ENCODE measurements at regions not wholly inside any gene's neighbourhood (a gene's known extent, or its start where the extent isn't known, plus 50 kb on each side); places are given as distances from the start of the nearest gene placed in this dataset.
A peak's percentile ranks its signal among the peaks of the same experiment; 100 is the strongest.
"Not testable (repeated sequence)": the region's sequence is repeated elsewhere in the genome, so short reads cannot be mapped to it uniquely, and the experiment has no call there.

GRCh38 chr3:74039105-74039504 is 414.4 kb upstream of the PDZRN3 start:
- no peak for DNase-seq

- no peak for DNase-seq
Observed at GRCh38 chr3:74036568-74036967, 411.8 kb upstream of the PDZRN3 start.

- no peak for DNase-seq
Observed at GRCh38 chr3:74036102-74036501, 411.4 kb upstream of the PDZRN3 start.

- DNase-seq: no peak
Observed at GRCh38 chr3:74033806-74034205, 409.1 kb upstream of the PDZRN3 start.

- DNase-seq: no peak
Observed at GRCh38 chr3:74033381-74033780, 408.6 kb upstream of the PDZRN3 start.

- no peak for DNase-seq
Observed at GRCh38 chr3:74027121-74027520, 402.4 kb upstream of the PDZRN3 start.

- DNase-seq: no peak
Observed at GRCh38 chr3:74023395-74023794, 398.7 kb upstream of the PDZRN3 start.

GRCh38 chr3:74021449-74021848 is 396.7 kb upstream of the PDZRN3 start:
- DNase-seq: no peak

- no peak for DNase-seq
Observed at GRCh38 chr3:74009961-74010844, 385.5 kb upstream of the PDZRN3 start.

- no peak for DNase-seq
Observed at GRCh38 chr3:74004386-74004785, 379.6 kb upstream of the PDZRN3 start.

GRCh38 chr3:74003734-74004133 is 379.0 kb upstream of the PDZRN3 start:
- DNase-seq: no peak

GRCh38 chr3:74001436-74001835 is 376.7 kb upstream of the PDZRN3 start:
- no peak for DNase-seq

GRCh38 chr3:74000725-74001124 is 376.0 kb upstream of the PDZRN3 start:
- no peak for DNase-seq

- DNase-seq: no peak
Observed at GRCh38 chr3:73999501-73999900, 374.8 kb upstream of the PDZRN3 start.

GRCh38 chr3:73990691-73991090 is 365.9 kb upstream of the PDZRN3 start:
- DNase-seq: not testable (repeated sequence)

- no peak for DNase-seq
Observed at GRCh38 chr3:73966733-73967132, 342.0 kb upstream of the PDZRN3 start.

GRCh38 chr3:73964818-73965217 is 340.1 kb upstream of the PDZRN3 start:
- no peak for DNase-seq

GRCh38 chr3:73955494-73956070 is 330.8 kb upstream of the PDZRN3 start:
- DNase-seq: peak; percentile 43

- no peak for DNase-seq
Observed at GRCh38 chr3:73954506-73954905, 329.8 kb upstream of the PDZRN3 start.

- no peak for DNase-seq
Observed at GRCh38 chr3:73952781-73953180, 328.0 kb upstream of the PDZRN3 start.

- DNase-seq: no peak
Observed at GRCh38 chr3:73950865-73951558, 326.3 kb upstream of the PDZRN3 start.

GRCh38 chr3:73945541-73945940 is 320.8 kb upstream of the PDZRN3 start:
- no peak for DNase-seq

- DNase-seq: no peak
Observed at GRCh38 chr3:73939985-73940384, 315.2 kb upstream of the PDZRN3 start.

GRCh38 chr3:73933585-73933984 is 308.8 kb upstream of the PDZRN3 start:
- no peak for DNase-seq
